ENCODE measurements at regions not wholly inside any gene's neighbourhood (a gene's known extent, or its start where the extent isn't known, plus 50 kb on each side); places are given as distances from the start of the nearest gene placed in this dataset.

GRCh38 chr4:180932370-180933001 is 1310.7 kb upstream of the TENM3 start:
- Histone ChIP-seq H3K9me3 (ENCODE audit: low read length) (no peaks in the 10 kb centered on the region), H3K27me3 (ENCODE audit: insufficient read depth, low read length) (no peaks in the 10 kb centered on the region), H2AFZ (ENCODE audit: low read depth, low read length) (no peak overlapping the region), H3K4me1 (ENCODE audit: insufficient read depth, low read length) (no peaks in the 10 kb centered on the region), H3K4me3 (ENCODE audit: low read length) (no peak overlapping the region), H3K36me3 (ENCODE audit: insufficient read depth, low read length) (no peaks in the 10 kb centered on the region)

- H3K4me3 ChIP-seq (ENCODE audit: low read length) = no peak overlapping the region
- no peaks in the 10 kb centered on the region for H3K4me1 ChIP-seq (ENCODE audit: insufficient read depth, low read length)
- no peaks in the 10 kb centered on the region for H3K9me3 ChIP-seq (ENCODE audit: low read length)
- no peaks in the 10 kb centered on the region for H3K27me3 ChIP-seq (ENCODE audit: insufficient read depth, low read length)
- H3K36me3 ChIP-seq (ENCODE audit: insufficient read depth, low read length) = no peaks in the 10 kb centered on the region
- H2AFZ ChIP-seq (ENCODE audit: low read depth, low read length) = no peak overlapping the region
Measured at GRCh38 chr4:180937083-180937482, 1306.1 kb upstream of the TENM3 start.

GRCh38 chr4:180940680-180941079 is 1302.5 kb upstream of the TENM3 start:
- no peak overlapping the region for H3K4me3 ChIP-seq (ENCODE audit: low read length)
- H3K36me3 ChIP-seq (ENCODE audit: insufficient read depth, low read length) = no peaks in the 10 kb centered on the region
- H3K4me1 ChIP-seq (ENCODE audit: insufficient read depth, low read length) = no peaks in the 10 kb centered on the region
- no peak overlapping the region for H2AFZ ChIP-seq (ENCODE audit: low read depth, low read length)
- H3K27me3 ChIP-seq (ENCODE audit: insufficient read depth, low read length) = no peaks in the 10 kb centered on the region
- H3K9me3 ChIP-seq (ENCODE audit: low read length) = no peaks in the 10 kb centered on the region

- Histone ChIP-seq H3K4me3 (ENCODE audit: low read length) (no peak overlapping the region), H2AFZ (ENCODE audit: low read depth, low read length) (no peak overlapping the region), H3K4me1 (ENCODE audit: insufficient read depth, low read length) (no peaks in the 10 kb centered on the region), H3K36me3 (ENCODE audit: insufficient read depth, low read length) (no peaks in the 10 kb centered on the region), H3K9me3 (ENCODE audit: low read length) (no peaks in the 10 kb centered on the region), H3K27me3 (ENCODE audit: insufficient read depth, low read length) (no peaks in the 10 kb centered on the region)
Measured at GRCh38 chr4:180942367-180942916, 1300.8 kb upstream of the TENM3 start.

- no peaks in the 10 kb centered on the region for H3K36me3 ChIP-seq (ENCODE audit: insufficient read depth, low read length)
- H3K4me3 ChIP-seq (ENCODE audit: low read length) = no peak overlapping the region
- no peaks in the 10 kb centered on the region for H3K9me3 ChIP-seq (ENCODE audit: low read length)
- no peaks in the 10 kb centered on the region for H3K27me3 ChIP-seq (ENCODE audit: insufficient read depth, low read length)
- no peaks in the 10 kb centered on the region for H3K4me1 ChIP-seq (ENCODE audit: insufficient read depth, low read length)
- no peak overlapping the region for H2AFZ ChIP-seq (ENCODE audit: low read depth, low read length)
Measured at GRCh38 chr4:180946188-180946587, 1297.0 kb upstream of the TENM3 start.

GRCh38 chr4:180947425-180947824 is 1295.8 kb upstream of the TENM3 start:
- no peak overlapping the region for H3K4me3 ChIP-seq (ENCODE audit: low read length)
- H3K9me3 ChIP-seq (ENCODE audit: low read length) = no peaks in the 10 kb centered on the region
- H3K36me3 ChIP-seq (ENCODE audit: insufficient read depth, low read length) = no peaks in the 10 kb centered on the region
- H3K4me1 ChIP-seq (ENCODE audit: insufficient read depth, low read length) = no peaks in the 10 kb centered on the region
- H2AFZ ChIP-seq (ENCODE audit: low read depth, low read length) = no peak overlapping the region
- no peaks in the 10 kb centered on the region for H3K27me3 ChIP-seq (ENCODE audit: insufficient read depth, low read length)

GRCh38 chr4:180949424-180950213 is 1293.6 kb upstream of the TENM3 start:
- no peaks in the 10 kb centered on the region for H3K36me3 ChIP-seq (ENCODE audit: insufficient read depth, low read length)
- H3K9me3 ChIP-seq (ENCODE audit: low read length) = no peaks in the 10 kb centered on the region
- no peak overlapping the region for H2AFZ ChIP-seq (ENCODE audit: low read depth, low read length)
- H3K27me3 ChIP-seq (ENCODE audit: insufficient read depth, low read length) = no peaks in the 10 kb centered on the region
- H3K4me3 ChIP-seq (ENCODE audit: low read length) = no peak overlapping the region
- no peaks in the 10 kb centered on the region for H3K4me1 ChIP-seq (ENCODE audit: insufficient read depth, low read length)

GRCh38 chr4:180950377-180950776 is 1292.8 kb upstream of the TENM3 start:
- H3K27me3 ChIP-seq (ENCODE audit: insufficient read depth, low read length) = no peaks in the 10 kb centered on the region
- H3K36me3 ChIP-seq (ENCODE audit: insufficient read depth, low read length) = no peaks in the 10 kb centered on the region
- H3K4me1 ChIP-seq (ENCODE audit: insufficient read depth, low read length) = no peaks in the 10 kb centered on the region
- no peaks in the 10 kb centered on the region for H3K9me3 ChIP-seq (ENCODE audit: low read length)
- H2AFZ ChIP-seq (ENCODE audit: low read depth, low read length) = no peak overlapping the region
- H3K4me3 ChIP-seq (ENCODE audit: low read length) = no peak overlapping the region

- Histone ChIP-seq H2AFZ (ENCODE audit: low read depth, low read length) (no peak overlapping the region), H3K36me3 (ENCODE audit: insufficient read depth, low read length) (no peaks in the 10 kb centered on the region), H3K4me3 (ENCODE audit: low read length) (no peak overlapping the region), H3K4me1 (ENCODE audit: insufficient read depth, low read length) (no peaks in the 10 kb centered on the region), H3K27me3 (ENCODE audit: insufficient read depth, low read length) (no peaks in the 10 kb centered on the region), H3K9me3 (ENCODE audit: low read length) (no peaks in the 10 kb centered on the region)
Measured at GRCh38 chr4:180951312-180951711, 1291.9 kb upstream of the TENM3 start.

GRCh38 chr4:180953572-180953971 is 1289.6 kb upstream of the TENM3 start:
- Histone ChIP-seq H3K36me3 (ENCODE audit: insufficient read depth, low read length) (no peaks in the 10 kb centered on the region), H2AFZ (ENCODE audit: low read depth, low read length) (no peak overlapping the region), H3K4me3 (ENCODE audit: low read length) (no peak overlapping the region), H3K9me3 (ENCODE audit: low read length) (no peaks in the 10 kb centered on the region), H3K4me1 (ENCODE audit: insufficient read depth, low read length) (no peaks in the 10 kb centered on the region), H3K27me3 (ENCODE audit: insufficient read depth, low read length) (no peaks in the 10 kb centered on the region)

GRCh38 chr4:180960743-180961401 is 1282.3 kb upstream of the TENM3 start:
- Histone ChIP-seq H3K4me3 (ENCODE audit: low read length) (no peak overlapping the region), H3K27me3 (ENCODE audit: insufficient read depth, low read length) (no peaks in the 10 kb centered on the region), H3K9me3 (ENCODE audit: low read length) (no peaks in the 10 kb centered on the region), H2AFZ (ENCODE audit: low read depth, low read length) (peak overlapping the region; percentile 33), H3K4me1 (ENCODE audit: insufficient read depth, low read length) (peaks cover 11% of the 10 kb centered on the region), H3K36me3 (ENCODE audit: insufficient read depth, low read length) (no peaks in the 10 kb centered on the region)

- Histone ChIP-seq H3K4me3 (ENCODE audit: low read length) (no peak overlapping the region), H3K9me3 (ENCODE audit: low read length) (no peaks in the 10 kb centered on the region), H3K4me1 (ENCODE audit: insufficient read depth, low read length) (peaks cover 11% of the 10 kb centered on the region), H3K27me3 (ENCODE audit: insufficient read depth, low read length) (no peaks in the 10 kb centered on the region), H3K36me3 (ENCODE audit: insufficient read depth, low read length) (no peaks in the 10 kb centered on the region), H2AFZ (ENCODE audit: low read depth, low read length) (no peak overlapping the region)
Measured at GRCh38 chr4:180962268-180962667, 1280.9 kb upstream of the TENM3 start.

- H3K36me3 ChIP-seq (ENCODE audit: insufficient read depth, low read length) = no peaks in the 10 kb centered on the region
- H3K4me1 ChIP-seq (ENCODE audit: insufficient read depth, low read length) = peaks cover 7% of the 10 kb centered on the region
- no peaks in the 10 kb centered on the region for H3K27me3 ChIP-seq (ENCODE audit: insufficient read depth, low read length)
- no peak overlapping the region for H3K4me3 ChIP-seq (ENCODE audit: low read length)
- no peaks in the 10 kb centered on the region for H3K9me3 ChIP-seq (ENCODE audit: low read length)
- H2AFZ ChIP-seq (ENCODE audit: low read depth, low read length) = no peak overlapping the region
Measured at GRCh38 chr4:180966312-180966711, 1276.9 kb upstream of the TENM3 start.

Data from neuron (in vitro differentiated cells).